ENCODE measurements at regions not wholly inside any gene's neighbourhood (a gene's known extent, or its start where the extent isn't known, plus 50 kb on each side); places are given as distances from the start of the nearest gene placed in this dataset.

- ATAC-seq: peak; percentile 67; the same call in 1 of the 3 replicates
- TF ChIP-seq OSR1 (CRISPR knock-in tag; IDR thresholded peaks at IDR 0.05) (no peak), ZNF565 (CRISPR knock-in tag; conservative IDR thresholded peaks at IDR 0.05; ENCODE audit: low read depth) (no peak), ARNTL (CRISPR knock-in tag; IDR thresholded peaks at IDR 0.05; ENCODE audit: borderline replicate concordance, low read depth) (no peak), RARB (CRISPR knock-in tag; IDR thresholded peaks at IDR 0.05) (no peak), CSDC2 (CRISPR knock-in tag; IDR thresholded peaks at IDR 0.05) (no peak), ISL1 (CRISPR knock-in tag; IDR thresholded peaks at IDR 0.05) (no peak), TSHZ2 (CRISPR knock-in tag; IDR thresholded peaks at IDR 0.05) (no peak), GLIS3 (CRISPR knock-in tag; IDR thresholded peaks at IDR 0.05) (no peak), POU6F1 (CRISPR knock-in tag; IDR thresholded peaks at IDR 0.05; ENCODE audit: borderline replicate concordance, low read depth) (no peak), TCF4 (CRISPR knock-in tag; IDR thresholded peaks at IDR 0.05; ENCODE audit: borderline replicate concordance) (no peak), CSRNP3 (CRISPR knock-in tag; IDR thresholded peaks at IDR 0.05) (no peak), PPARA (CRISPR knock-in tag; IDR thresholded peaks at IDR 0.05; ENCODE audit: borderline replicate concordance) (no peak), ESRRG (CRISPR knock-in tag; IDR thresholded peaks at IDR 0.05) (no peak), CREB5 (CRISPR knock-in tag; IDR thresholded peaks at IDR 0.05; ENCODE audit: low read depth) (no peak), BACH2 (CRISPR knock-in tag; IDR thresholded peaks at IDR 0.05; ENCODE audit: borderline replicate concordance) (no peak), TOX (CRISPR knock-in tag; IDR thresholded peaks at IDR 0.05; ENCODE audit: borderline replicate concordance) (no peak), ZNF8 (CRISPR knock-in tag; IDR thresholded peaks at IDR 0.05) (no peak), ZNF70 (CRISPR knock-in tag; IDR thresholded peaks at IDR 0.05) (no peak)
Observed at GRCh38 chr1:78408192-78408591, 82.6 kb upstream of the PTGFR start.

GRCh38 chr1:78408810-78409209 lies 82.0 kb upstream of the PTGFR start:
- TF ChIP-seq ZNF565 (CRISPR knock-in tag; conservative IDR thresholded peaks at IDR 0.05; ENCODE audit: low read depth) (no peak), PATZ1 (CRISPR knock-in tag; IDR thresholded peaks at IDR 0.05; ENCODE audit: borderline replicate concordance) (no peak), ZC3H10 (CRISPR knock-in tag; IDR thresholded peaks at IDR 0.05) (no peak), BACH2 (CRISPR knock-in tag; IDR thresholded peaks at IDR 0.05; ENCODE audit: borderline replicate concordance) (no peak), CREB5 (CRISPR knock-in tag; IDR thresholded peaks at IDR 0.05; ENCODE audit: low read depth) (no peak), PPARA (CRISPR knock-in tag; IDR thresholded peaks at IDR 0.05; ENCODE audit: borderline replicate concordance) (no peak)
- ATAC-seq: peak; percentile 49; the same call in 2 of the 3 replicates

- ATAC-seq: no peak
- TF ChIP-seq PPARA (CRISPR knock-in tag; IDR thresholded peaks at IDR 0.05; ENCODE audit: borderline replicate concordance) (no peak), ZFP3 (CRISPR knock-in tag; IDR thresholded peaks at IDR 0.05) (no peak), RARB (CRISPR knock-in tag; IDR thresholded peaks at IDR 0.05) (no peak), SNAI2 (CRISPR knock-in tag; IDR thresholded peaks at IDR 0.05) (no peak), ZFP30 (CRISPR knock-in tag; IDR thresholded peaks at IDR 0.05) (no peak), ZNF8 (CRISPR knock-in tag; IDR thresholded peaks at IDR 0.05) (no peak), CSDC2 (CRISPR knock-in tag; IDR thresholded peaks at IDR 0.05) (no peak), CREB5 (CRISPR knock-in tag; IDR thresholded peaks at IDR 0.05; ENCODE audit: low read depth) (no peak), ZC3H10 (CRISPR knock-in tag; IDR thresholded peaks at IDR 0.05) (no peak), BACH2 (CRISPR knock-in tag; IDR thresholded peaks at IDR 0.05; ENCODE audit: borderline replicate concordance) (no peak), ZNF565 (CRISPR knock-in tag; conservative IDR thresholded peaks at IDR 0.05; ENCODE audit: low read depth) (no peak), TOX (CRISPR knock-in tag; IDR thresholded peaks at IDR 0.05; ENCODE audit: borderline replicate concordance) (no peak), ZNF70 (CRISPR knock-in tag; IDR thresholded peaks at IDR 0.05) (no peak), ARNTL (CRISPR knock-in tag; IDR thresholded peaks at IDR 0.05; ENCODE audit: borderline replicate concordance, low read depth) (no peak), ESRRG (CRISPR knock-in tag; IDR thresholded peaks at IDR 0.05) (no peak)
Observed at GRCh38 chr1:78410643-78411042, 80.1 kb upstream of the PTGFR start.
